IMR-90 (cell line): ENCODE measurements at regions not wholly inside any gene's neighbourhood (a gene's known extent, or its start where the extent isn't known, plus 50 kb on each side); places are given as distances from the start of the nearest gene placed in this dataset.

Experiments used
- ATAC-seq: fragments of 200-7000 bp; cut with Tn5 transposase; 2 replicates; pipeline ENCODE4 v1.9.1; 2020; ENCODE audit warnings: low read depth, mild to moderate bottlenecking, moderate library complexity
- BruUV-seq: library from RNA; stranded (reverse); fragments of 400-500 nt; replicated peaks from 2 replicates; lab custom pipeline; 2021; lab: Mats Ljungman, UMichigan
- CTCF ChIA-PET: fragments of 300-600 bp; formaldehyde crosslinking; extraction: SDS; loops from one replicate; lab custom pipeline; 2021; ENCODE audit warnings: antibody characterized with exemption; lab: Yijun Ruan, JAX
- POLR2A ChIA-PET: fragments of 300-600 bp; sonication (Branson Sonifier 250); formaldehyde crosslinking; loops from one replicate; lab custom pipeline; 2022; ENCODE audit warnings: antibody characterized with exemption; ENCODE audit not compliant: unreplicated experiment; lab: Charles Lee
- DNase-seq: peaks from one replicate; pipeline ENCODE4 v3.0.0; 2013
- H2AFZ ChIP-seq: replicated peaks from 2 replicates; pipeline ENCODE3; 2013; ENCODE audit warnings: low read length, mild to moderate bottlenecking; ENCODE audit not compliant: poor library complexity
- H2AK5ac ChIP-seq: 2 replicates; pipeline ENCODE4 v1.6.1; 2013; ENCODE audit warnings: low read depth, low read length, inconsistent platforms
- H2AK9ac ChIP-seq: replicated peaks from 2 replicates; pipeline ENCODE3; 2013; ENCODE audit warnings: mild to moderate bottlenecking, low read depth, low read length, moderate library complexity; ENCODE audit not compliant: poor library complexity
- H2BK120ac ChIP-seq: 2 replicates; pipeline ENCODE4 v1.6.1; 2013; ENCODE audit warnings: low read depth, low read length, inconsistent platforms
- H2BK15ac ChIP-seq: 3 replicates; pipeline ENCODE4 v1.6.1; 2013; ENCODE audit warnings: low read depth, low read length, inconsistent platforms
- H2BK20ac ChIP-seq: 2 replicates; pipeline ENCODE4 v1.6.1; 2013; ENCODE audit warnings: low read depth, mild to moderate bottlenecking, inconsistent platforms, low read length, moderate library complexity
- H2BK5ac ChIP-seq: 2 replicates; pipeline ENCODE4 v1.6.1; 2013; ENCODE audit warnings: mild to moderate bottlenecking, low read depth, low read length, inconsistent platforms; ENCODE audit not compliant: poor library complexity, severe bottlenecking
- H3K14ac ChIP-seq: replicated peaks from 2 replicates; pipeline ENCODE4 v1.6.1; 2013; ENCODE audit warnings: low read depth, low read length, inconsistent platforms
- H3K18ac ChIP-seq: 2 replicates; pipeline ENCODE4 v1.6.1; 2013; ENCODE audit warnings: low read depth, low read length, control low read depth
- H3K23ac ChIP-seq: 2 replicates; pipeline ENCODE4 v1.6.1; 2013; ENCODE audit warnings: low read depth, low read length, inconsistent platforms
- H3K27ac ChIP-seq: 2 replicates; pipeline ENCODE4 v1.5.1; 2013; ENCODE audit warnings: mild to moderate bottlenecking, control low read depth, low read length; ENCODE audit not compliant: insufficient read depth
- H3K27me3 ChIP-seq: 2 replicates; pipeline ENCODE4 v1.6.1; 2013; ENCODE audit warnings: low read length; ENCODE audit not compliant: control insufficient read depth, insufficient read depth
- H3K36me3 ChIP-seq: 2 replicates; pipeline ENCODE4 v1.6.1; 2013; ENCODE audit warnings: low read length, mixed read lengths; ENCODE audit not compliant: control insufficient read depth, insufficient read depth
- H3K4ac ChIP-seq: 2 replicates; pipeline ENCODE4 v1.6.1; 2013; ENCODE audit warnings: low read depth, low read length, inconsistent platforms
- H3K4me1 ChIP-seq: 2 replicates; pipeline ENCODE4 v1.6.1; 2013; ENCODE audit warnings: low read length, mixed read lengths; ENCODE audit not compliant: control insufficient read depth, insufficient read depth
- H3K4me2 ChIP-seq: 2 replicates; pipeline ENCODE4 v1.6.1; 2013; ENCODE audit warnings: low read depth, mild to moderate bottlenecking, control low read depth, low read length, moderate library complexity
- H3K4me3 ChIP-seq: 2 replicates; pipeline ENCODE4 v1.5.1; 2013; ENCODE audit warnings: low read depth, mild to moderate bottlenecking, control low read depth, low read length, moderate library complexity; ENCODE audit not compliant: insufficient read depth
- H3K56ac ChIP-seq: 2 replicates; pipeline ENCODE4 v1.6.1; 2013; ENCODE audit warnings: low read length, inconsistent platforms; ENCODE audit not compliant: insufficient read depth; ENCODE audit errors: extremely low read depth
- H3K79me1 ChIP-seq, 2 experiments: 2 replicates each; pipeline ENCODE4 v1.6.1; 2013; ENCODE audit warnings: low read length in 2 of 2, inconsistent platforms in 1 of 2, low read depth in 1 of 2
- H3K9ac ChIP-seq: 2 replicates; pipeline ENCODE4 v1.6.1; 2013; ENCODE audit warnings: low read depth, low read length, control low read depth
- H3K9me1 ChIP-seq: 2 replicates; pipeline ENCODE4 v1.6.1; 2013; ENCODE audit warnings: low read length, inconsistent platforms; ENCODE audit not compliant: insufficient read depth
- H3K9me3 ChIP-seq: 2 replicates; pipeline ENCODE4 v1.6.1; 2013; ENCODE audit warnings: low read length; ENCODE audit not compliant: control insufficient read depth, insufficient read depth
- H4K20me1 ChIP-seq: 2 replicates; pipeline ENCODE4 v1.6.1; 2013; ENCODE audit warnings: low read length, inconsistent platforms; ENCODE audit not compliant: insufficient read depth
- H4K5ac ChIP-seq: 2 replicates; pipeline ENCODE4 v1.6.1; 2013; ENCODE audit warnings: mild to moderate bottlenecking, low read depth, low read length, control low read depth
- H4K8ac ChIP-seq, 2 experiments: 2 replicates each; pipeline ENCODE4 v1.6.1; 2013; ENCODE audit warnings: low read depth in 2 of 2, low read length in 2 of 2, control low read depth in 1 of 2, inconsistent platforms in 1 of 2
- H4K91ac ChIP-seq: 2 replicates; pipeline ENCODE4 v1.6.1; 2013; ENCODE audit warnings: low read depth, low read length, inconsistent platforms; ENCODE audit not compliant: insufficient read depth
- BHLHE40 ChIP-seq: fragments of 150-350 bp; IDR thresholded peaks from 2 replicates; pipeline ENCODE4 v1.6.1; 2016; ENCODE audit warnings: mild to moderate bottlenecking, low read depth, low read length
- CEBPB ChIP-seq: IDR thresholded peaks from 2 replicates; pipeline ENCODE4 v1.6.1; 2012; ENCODE audit warnings: low read depth, low read length, improper control_type of control experiment
- FOS ChIP-seq: fragments of 150-350 bp; IDR thresholded peaks from 2 replicates; pipeline ENCODE4 v1.6.1; 2016; ENCODE audit warnings: low read depth, low read length
- MAFK ChIP-seq: IDR thresholded peaks from 2 replicates; pipeline ENCODE4 v1.6.1; 2012; ENCODE audit warnings: low read depth, low read length, improper control_type of control experiment
- MXI1 ChIP-seq: IDR thresholded peaks from 2 replicates; pipeline ENCODE4 v1.6.1; 2012; ENCODE audit warnings: low read depth, mild to moderate bottlenecking, low read length, moderate library complexity, borderline replicate concordance
- NFE2L2 ChIP-seq: fragments of 150-350 bp; IDR thresholded peaks from 2 replicates; pipeline ENCODE4 v1.6.1; 2016; ENCODE audit warnings: low read depth, mild to moderate bottlenecking, low read length
- POLR2A ChIP-seq: IDR thresholded peaks from 2 replicates; pipeline ENCODE4 v1.6.1; 2012; ENCODE audit warnings: mild to moderate bottlenecking, low read depth, low read length
- RAD21 ChIP-seq: IDR thresholded peaks from 2 replicates; pipeline ENCODE4 v1.6.1; 2012; ENCODE audit warnings: low read length, improper control_type of control experiment
- RCOR1 ChIP-seq: IDR thresholded peaks from 2 replicates; pipeline ENCODE4 v1.6.1; 2012; ENCODE audit warnings: mild to moderate bottlenecking, low read length, improper control_type of control experiment; ENCODE audit not compliant: insufficient replicate concordance
- RFX5 ChIP-seq: IDR thresholded peaks from 2 replicates; pipeline ENCODE4 v1.8.0; 2012; ENCODE audit warnings: low read depth, mild to moderate bottlenecking, low read length, moderate library complexity
- SMC3 ChIP-seq: fragments of 150-350 bp; IDR thresholded peaks from 2 replicates; pipeline ENCODE4 v1.6.1; 2016; ENCODE audit warnings: low read depth, mild to moderate bottlenecking, antibody characterized with exemption, low read length, moderate library complexity
- WGBS, 2 experiments: methylation state at CpG; one replicate each; pipeline versions ENCODE4 v1.1.5 to v1.1.7; 2013; ENCODE audit warnings: missing lambda C conversion rate in 2 of 2; ENCODE audit not compliant: insufficient read length in 1 of 2; ENCODE audit errors: extremely low coverage in 2 of 2; 5-methylcytosine and 5-hydroxymethylcytosine counted together
- dilution Hi-C: fragments of 300-500 bp; cut with HindIII; formaldehyde crosslinking; loops from one replicate; pipeline ENCODE4 v1.14.3; 2018; ENCODE audit warnings: low sequenced_read_pairs; ENCODE audit not compliant: unreplicated experiment
- in situ Hi-C: fragments of 300-500 bp; cut with MboI; formaldehyde crosslinking; loops from 3 replicates; pipeline ENCODE4 v1.14.3; 2019; ENCODE audit warnings: low sequenced_read_pairs, inconsistent platforms, mixed read lengths
- intact Hi-C: fragments of 100-400 bp; cut with micrococcal nuclease; formaldehyde crosslinking; loops from 2 replicates; pipeline ENCODE4 v1.10.0; 2022
- TF ChIP-seq, protein P1 (sequence below): fragments of 150-350 bp; IDR thresholded peaks from 2 replicates; pipeline ENCODE4 v1.6.1; 2016; ENCODE audit warnings: low read depth, mild to moderate bottlenecking, low read length, moderate library complexity, borderline replicate concordance
- TF ChIP-seq, protein P2 (sequence below): conservative IDR thresholded peaks from 2 replicates; pipeline ENCODE4 v1.5.1; 2012; ENCODE audit warnings: mild to moderate bottlenecking, low read depth, low read length, improper control_type of control experiment
- TF ChIP-seq, protein P3 (sequence below): fragments of 150-350 bp; IDR thresholded peaks from 2 replicates; pipeline ENCODE4 v1.6.1; 2017; ENCODE audit warnings: mild to moderate bottlenecking, antibody characterized with exemption, low read length, low read depth

DNA sequence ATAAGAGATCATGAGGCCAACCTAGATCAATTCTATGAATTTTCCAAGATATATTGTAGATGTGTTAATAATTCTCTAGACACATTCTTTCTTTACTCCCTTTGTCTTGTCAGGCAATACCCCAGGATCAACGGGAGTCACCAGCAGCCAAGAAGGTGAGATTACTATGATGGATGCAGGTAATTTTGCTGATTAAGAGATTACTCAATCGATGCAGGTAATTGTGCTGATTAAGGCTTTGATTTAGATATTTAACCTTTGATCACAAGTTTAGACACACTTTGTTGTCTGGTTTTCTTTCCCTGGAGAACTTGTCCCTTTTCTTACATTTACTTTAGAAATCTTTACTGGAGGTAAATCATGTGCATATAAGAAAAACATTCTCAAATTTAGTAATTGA lies 134.3 kb upstream of the CNTN1 start:
- no peak overlapping the region for H3K14ac ChIP-seq
- intact Hi-C loops (no loop called here), dilution Hi-C loops (no loop called here), in situ Hi-C loops (no loop called here)
- no peak overlapping the region for H3K23ac ChIP-seq
- no peak overlapping the region for H2AK9ac ChIP-seq
- no peaks in the 10 kb centered on the region for H3K9me3 ChIP-seq
- no peak overlapping the region for H3K4ac ChIP-seq
- no peaks in the 10 kb centered on the region for H3K79me1 ChIP-seq
- POLR2A ChIA-PET: no interaction called here
- no peak overlapping the region for H3K4me2 ChIP-seq
- no peak overlapping the region for H3K18ac ChIP-seq
- ATAC-seq: no peak
- CTCF ChIA-PET: no interaction called here
- no peak overlapping the region for H4K91ac ChIP-seq
- no peaks in the 10 kb centered on the region for H3K27me3 ChIP-seq
- no peak overlapping the region for H4K8ac ChIP-seq
- no peak overlapping the region for H2BK15ac ChIP-seq
- H3K4me1 ChIP-seq: no peaks in the 10 kb centered on the region
- no peak overlapping the region for H2BK20ac ChIP-seq
- no peak overlapping the region for H2AFZ ChIP-seq
- WGBS, 2 experiments: no CpG with 5 or more reads among the region's 2 CpGs
- no peaks in the 10 kb centered on the region for H3K36me3 ChIP-seq
- no peaks in the 10 kb centered on the region for H3K9me1 ChIP-seq
- no peak overlapping the region for H3K4me3 ChIP-seq
- no TSS peak for BruUV-seq
- DNase-seq: no peak
- no peak overlapping the region for H3K9ac ChIP-seq
- H4K20me1 ChIP-seq: no peaks in the 10 kb centered on the region
- H2AK5ac ChIP-seq: no peak overlapping the region
- TF ChIP-seq RAD21 (no peak), RCOR1 (no peak), BHLHE40 (no peak), POLR2A (no peak), CEBPB (no peak), SMC3 (no peak), RFX5 (no peak), FOS (no peak), NFE2L2 (no peak), MXI1 (no peak), MAFK (no peak)
- TF ChIP-seq, protein P1, sequence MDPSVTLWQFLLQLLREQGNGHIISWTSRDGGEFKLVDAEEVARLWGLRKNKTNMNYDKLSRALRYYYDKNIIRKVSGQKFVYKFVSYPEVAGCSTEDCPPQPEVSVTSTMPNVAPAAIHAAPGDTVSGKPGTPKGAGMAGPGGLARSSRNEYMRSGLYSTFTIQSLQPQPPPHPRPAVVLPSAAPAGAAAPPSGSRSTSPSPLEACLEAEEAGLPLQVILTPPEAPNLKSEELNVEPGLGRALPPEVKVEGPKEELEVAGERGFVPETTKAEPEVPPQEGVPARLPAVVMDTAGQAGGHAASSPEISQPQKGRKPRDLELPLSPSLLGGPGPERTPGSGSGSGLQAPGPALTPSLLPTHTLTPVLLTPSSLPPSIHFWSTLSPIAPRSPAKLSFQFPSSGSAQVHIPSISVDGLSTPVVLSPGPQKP: no peak
- TF ChIP-seq, protein P2, sequence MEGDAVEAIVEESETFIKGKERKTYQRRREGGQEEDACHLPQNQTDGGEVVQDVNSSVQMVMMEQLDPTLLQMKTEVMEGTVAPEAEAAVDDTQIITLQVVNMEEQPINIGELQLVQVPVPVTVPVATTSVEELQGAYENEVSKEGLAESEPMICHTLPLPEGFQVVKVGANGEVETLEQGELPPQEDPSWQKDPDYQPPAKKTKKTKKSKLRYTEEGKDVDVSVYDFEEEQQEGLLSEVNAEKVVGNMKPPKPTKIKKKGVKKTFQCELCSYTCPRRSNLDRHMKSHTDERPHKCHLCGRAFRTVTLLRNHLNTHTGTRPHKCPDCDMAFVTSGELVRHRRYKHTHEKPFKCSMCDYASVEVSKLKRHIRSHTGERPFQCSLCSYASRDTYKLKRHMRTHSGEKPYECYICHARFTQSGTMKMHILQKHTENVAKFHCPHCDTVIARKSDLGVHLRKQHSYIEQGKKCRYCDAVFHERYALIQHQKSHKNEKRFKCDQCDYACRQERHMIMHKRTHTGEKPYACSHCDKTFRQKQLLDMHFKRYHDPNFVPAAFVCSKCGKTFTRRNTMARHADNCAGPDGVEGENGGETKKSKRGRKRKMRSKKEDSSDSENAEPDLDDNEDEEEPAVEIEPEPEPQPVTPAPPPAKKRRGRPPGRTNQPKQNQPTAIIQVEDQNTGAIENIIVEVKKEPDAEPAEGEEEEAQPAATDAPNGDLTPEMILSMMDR: no peak
- TF ChIP-seq, protein P3, sequence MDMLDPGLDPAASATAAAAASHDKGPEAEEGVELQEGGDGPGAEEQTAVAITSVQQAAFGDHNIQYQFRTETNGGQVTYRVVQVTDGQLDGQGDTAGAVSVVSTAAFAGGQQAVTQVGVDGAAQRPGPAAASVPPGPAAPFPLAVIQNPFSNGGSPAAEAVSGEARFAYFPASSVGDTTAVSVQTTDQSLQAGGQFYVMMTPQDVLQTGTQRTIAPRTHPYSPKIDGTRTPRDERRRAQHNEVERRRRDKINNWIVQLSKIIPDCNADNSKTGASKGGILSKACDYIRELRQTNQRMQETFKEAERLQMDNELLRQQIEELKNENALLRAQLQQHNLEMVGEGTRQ: no peak
- H2BK5ac ChIP-seq: no peak overlapping the region
- no peak overlapping the region for H3K56ac ChIP-seq
- no peak overlapping the region for H3K27ac ChIP-seq
- H4K5ac ChIP-seq: no peak overlapping the region
- no peak overlapping the region for H2BK120ac ChIP-seq
